ENCODE measurements at regions not wholly inside any gene's neighbourhood (a gene's known extent, or its start where the extent isn't known, plus 50 kb on each side); places are given as distances from the start of the nearest gene placed in this dataset.
"Not testable (repeated sequence)": the region's sequence is repeated elsewhere in the genome, so short reads cannot be mapped to it uniquely, and the experiment has no call there.

DNA sequence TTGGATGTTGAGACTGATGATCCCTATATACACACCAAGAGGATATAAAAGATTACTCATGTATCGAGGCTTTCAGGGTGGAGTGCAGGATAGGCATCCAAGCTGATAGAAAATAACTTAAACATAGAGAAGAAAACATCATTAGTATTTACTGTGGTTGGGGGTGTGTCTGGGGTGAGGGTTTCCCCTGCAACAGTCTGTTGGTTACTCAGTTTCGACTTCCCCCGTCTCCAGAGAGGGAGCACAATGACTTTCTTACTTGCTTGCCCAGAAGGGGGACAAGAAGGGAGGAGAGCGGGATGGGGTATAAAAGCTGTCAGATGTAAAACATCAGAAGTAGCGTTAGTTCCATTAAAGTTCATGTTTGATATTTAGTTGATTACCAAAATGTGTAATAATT is 717.4 kb upstream of the ZP4 start:
- Mint-ChIP-seq H3K4me1 (ENCODE audit: low read depth) (no peaks in the 10 kb centered on the region), H3K9me3 (ENCODE audit: low read depth) (peaks cover 2% of the 10 kb centered on the region), H3K4me3 (ENCODE audit: unreplicated experiment) (no peak overlapping the region), H3K27me3 (ENCODE audit: low read depth) (no peaks in the 10 kb centered on the region), H3K36me3 (ENCODE audit: low read depth) (no peaks in the 10 kb centered on the region), H3K27ac (ENCODE audit: unreplicated experiment) (no peak overlapping the region)
- no peak for DNase-seq (ENCODE audit: low spot score)
- TF ChIP-seq, protein P1, sequence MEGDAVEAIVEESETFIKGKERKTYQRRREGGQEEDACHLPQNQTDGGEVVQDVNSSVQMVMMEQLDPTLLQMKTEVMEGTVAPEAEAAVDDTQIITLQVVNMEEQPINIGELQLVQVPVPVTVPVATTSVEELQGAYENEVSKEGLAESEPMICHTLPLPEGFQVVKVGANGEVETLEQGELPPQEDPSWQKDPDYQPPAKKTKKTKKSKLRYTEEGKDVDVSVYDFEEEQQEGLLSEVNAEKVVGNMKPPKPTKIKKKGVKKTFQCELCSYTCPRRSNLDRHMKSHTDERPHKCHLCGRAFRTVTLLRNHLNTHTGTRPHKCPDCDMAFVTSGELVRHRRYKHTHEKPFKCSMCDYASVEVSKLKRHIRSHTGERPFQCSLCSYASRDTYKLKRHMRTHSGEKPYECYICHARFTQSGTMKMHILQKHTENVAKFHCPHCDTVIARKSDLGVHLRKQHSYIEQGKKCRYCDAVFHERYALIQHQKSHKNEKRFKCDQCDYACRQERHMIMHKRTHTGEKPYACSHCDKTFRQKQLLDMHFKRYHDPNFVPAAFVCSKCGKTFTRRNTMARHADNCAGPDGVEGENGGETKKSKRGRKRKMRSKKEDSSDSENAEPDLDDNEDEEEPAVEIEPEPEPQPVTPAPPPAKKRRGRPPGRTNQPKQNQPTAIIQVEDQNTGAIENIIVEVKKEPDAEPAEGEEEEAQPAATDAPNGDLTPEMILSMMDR (IDR thresholded peaks at IDR 0.05): no peak

GRCh38 chr1:238606896-238607295 is 716.2 kb upstream of the ZP4 start:
- no peak overlapping the region for H3K4me3 Mint-ChIP-seq (ENCODE audit: unreplicated experiment)
- no peaks in the 10 kb centered on the region for H3K4me1 Mint-ChIP-seq (ENCODE audit: low read depth)
- TF ChIP-seq, protein P1 (IDR thresholded peaks at IDR 0.05): no peak
- no peaks in the 10 kb centered on the region for H3K27me3 Mint-ChIP-seq (ENCODE audit: low read depth)
- no peaks in the 10 kb centered on the region for H3K36me3 Mint-ChIP-seq (ENCODE audit: low read depth)
- H3K27ac Mint-ChIP-seq (ENCODE audit: unreplicated experiment): no peak overlapping the region
- no peaks in the 10 kb centered on the region for H3K9me3 Mint-ChIP-seq (ENCODE audit: low read depth)
- no peak for DNase-seq (ENCODE audit: low spot score)

DNA sequence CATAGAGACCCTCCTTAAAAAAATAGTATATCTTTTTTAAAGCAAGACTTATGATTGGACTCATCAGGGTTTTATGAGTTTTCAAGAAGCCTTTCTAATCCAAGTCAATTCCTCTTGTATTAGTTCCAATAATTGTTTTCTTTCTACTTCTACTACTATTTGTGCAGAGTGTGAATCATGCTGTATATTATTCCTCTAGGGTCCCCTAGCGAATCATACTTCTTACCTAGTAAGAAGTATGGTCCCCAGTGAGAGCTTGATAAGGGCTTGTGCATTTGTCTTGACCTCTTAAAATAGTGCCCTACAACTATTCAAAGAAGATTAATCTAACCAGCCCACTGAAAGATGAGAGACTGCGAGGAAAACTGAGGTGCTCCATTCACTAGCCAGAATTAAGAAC is 715.7 kb upstream of the ZP4 start:
- H3K9me3 Mint-ChIP-seq (ENCODE audit: low read depth): no peaks in the 10 kb centered on the region
- no peaks in the 10 kb centered on the region for H3K4me1 Mint-ChIP-seq (ENCODE audit: low read depth)
- no peaks in the 10 kb centered on the region for H3K36me3 Mint-ChIP-seq (ENCODE audit: low read depth)
- H3K27ac Mint-ChIP-seq (ENCODE audit: unreplicated experiment): no peak overlapping the region
- no peak for DNase-seq (ENCODE audit: low spot score)
- TF ChIP-seq, protein P1 (IDR thresholded peaks at IDR 0.05): no peak
- no peak overlapping the region for H3K4me3 Mint-ChIP-seq (ENCODE audit: unreplicated experiment)
- H3K27me3 Mint-ChIP-seq (ENCODE audit: low read depth): no peaks in the 10 kb centered on the region

GRCh38 chr1:238604357-238604756 is 713.6 kb upstream of the ZP4 start:
- no peaks in the 10 kb centered on the region for H3K4me1 Mint-ChIP-seq (ENCODE audit: low read depth)

DNA sequence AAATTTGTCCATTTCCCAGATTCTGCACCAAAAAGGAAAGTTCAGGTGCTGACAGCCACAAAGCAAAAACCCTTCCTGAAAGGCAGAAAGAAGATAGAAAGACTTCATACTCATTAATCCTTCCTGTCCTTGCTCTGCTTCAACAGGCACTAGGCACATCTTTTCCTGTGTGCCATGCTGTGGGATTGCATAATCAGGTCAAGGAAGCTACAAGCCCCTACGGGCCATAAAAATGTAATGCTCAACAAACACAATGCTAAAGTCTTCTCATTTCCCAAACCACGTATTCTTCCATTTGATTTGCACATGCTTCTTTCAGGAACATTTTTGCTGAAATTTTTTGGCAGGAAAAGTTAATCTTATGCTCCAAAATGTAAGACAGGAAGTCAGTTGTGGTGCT is 710.9 kb upstream of the ZP4 start:
- not testable (repeated sequence) for H3K4me1 Mint-ChIP-seq (ENCODE audit: low read depth); H3K9me3 Mint-ChIP-seq (ENCODE audit: low read depth); DNase-seq (ENCODE audit: low spot score); H3K4me3 Mint-ChIP-seq (ENCODE audit: unreplicated experiment); H3K27ac Mint-ChIP-seq (ENCODE audit: unreplicated experiment); H3K36me3 Mint-ChIP-seq (ENCODE audit: low read depth); H3K27me3 Mint-ChIP-seq (ENCODE audit: low read depth)

More at GRCh38 chr1:238604357-238604756, 713.6 kb upstream of the ZP4 start:
- TF ChIP-seq, protein P1 (IDR thresholded peaks at IDR 0.05): no peak
- H3K4me3 Mint-ChIP-seq (ENCODE audit: unreplicated experiment): no peak overlapping the region
- H3K9me3 Mint-ChIP-seq (ENCODE audit: low read depth): no peaks in the 10 kb centered on the region
- H3K36me3 Mint-ChIP-seq (ENCODE audit: low read depth): no peaks in the 10 kb centered on the region
- no peaks in the 10 kb centered on the region for H3K27me3 Mint-ChIP-seq (ENCODE audit: low read depth)
- no peak overlapping the region for H3K27ac Mint-ChIP-seq (ENCODE audit: unreplicated experiment)
- DNase-seq (ENCODE audit: low spot score): no peak

DNA sequence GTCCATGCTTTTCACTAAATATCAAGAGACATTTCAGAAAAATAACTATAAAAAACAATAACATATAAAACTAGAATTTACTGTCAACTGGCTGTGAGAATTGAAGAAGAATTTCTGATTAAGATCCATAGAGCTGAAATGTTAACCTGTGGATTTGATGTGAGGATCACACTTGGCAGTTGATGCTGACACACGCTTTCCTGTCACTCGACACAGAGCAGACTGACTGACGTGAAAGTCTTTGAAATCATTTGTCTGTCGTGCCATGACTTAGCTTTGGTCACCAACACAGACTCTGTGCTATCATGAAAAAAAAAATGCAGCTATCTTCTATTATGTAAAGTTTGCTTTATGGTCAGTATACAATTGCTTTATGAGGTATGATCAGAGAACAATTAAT is 706.0 kb upstream of the ZP4 start:
- TF ChIP-seq, protein P1 (IDR thresholded peaks at IDR 0.05): no peak
- Mint-ChIP-seq H3K27ac (ENCODE audit: unreplicated experiment) (no peak overlapping the region), H3K4me1 (ENCODE audit: low read depth) (no peaks in the 10 kb centered on the region), H3K9me3 (ENCODE audit: low read depth) (no peaks in the 10 kb centered on the region), H3K36me3 (ENCODE audit: low read depth) (no peaks in the 10 kb centered on the region), H3K27me3 (ENCODE audit: low read depth) (no peaks in the 10 kb centered on the region), H3K4me3 (ENCODE audit: unreplicated experiment) (no peak overlapping the region)
- no peak for DNase-seq (ENCODE audit: low spot score)

Data from chondrocyte (in vitro differentiated cells).